DMS153 (cell line): ENCODE measurements at regions not wholly inside any gene's neighbourhood (a gene's known extent, or its start where the extent isn't known, plus 50 kb on each side); places are given as distances from the start of the nearest gene placed in this dataset.

ENCODE experiments used
- DNase-seq: peaks from one replicate; lab custom pipeline; 2025; lab: John Stamatoyannopoulos, UW

DNA sequence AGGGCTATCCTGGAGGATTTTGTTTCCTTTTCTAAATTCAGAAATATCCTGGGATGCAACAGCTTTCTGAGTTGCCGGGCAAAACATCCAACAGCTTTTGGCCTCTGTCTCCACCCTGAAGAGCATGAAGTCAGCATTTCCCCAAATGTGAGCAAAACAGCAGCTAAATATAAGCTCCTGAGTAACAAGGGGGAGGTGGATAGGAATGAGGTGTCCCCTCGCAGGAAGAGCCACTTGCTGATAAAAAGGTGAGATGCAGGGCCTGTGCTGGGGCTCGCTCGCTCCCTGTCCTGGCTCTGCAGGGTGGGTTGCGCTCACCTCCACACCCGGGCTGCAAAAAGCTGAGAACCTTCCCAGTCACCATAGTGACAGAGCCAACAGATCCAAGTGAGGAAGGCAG, 264.3 kb downstream of the ZEB1 start:
- no peak for DNase-seq

DNA sequence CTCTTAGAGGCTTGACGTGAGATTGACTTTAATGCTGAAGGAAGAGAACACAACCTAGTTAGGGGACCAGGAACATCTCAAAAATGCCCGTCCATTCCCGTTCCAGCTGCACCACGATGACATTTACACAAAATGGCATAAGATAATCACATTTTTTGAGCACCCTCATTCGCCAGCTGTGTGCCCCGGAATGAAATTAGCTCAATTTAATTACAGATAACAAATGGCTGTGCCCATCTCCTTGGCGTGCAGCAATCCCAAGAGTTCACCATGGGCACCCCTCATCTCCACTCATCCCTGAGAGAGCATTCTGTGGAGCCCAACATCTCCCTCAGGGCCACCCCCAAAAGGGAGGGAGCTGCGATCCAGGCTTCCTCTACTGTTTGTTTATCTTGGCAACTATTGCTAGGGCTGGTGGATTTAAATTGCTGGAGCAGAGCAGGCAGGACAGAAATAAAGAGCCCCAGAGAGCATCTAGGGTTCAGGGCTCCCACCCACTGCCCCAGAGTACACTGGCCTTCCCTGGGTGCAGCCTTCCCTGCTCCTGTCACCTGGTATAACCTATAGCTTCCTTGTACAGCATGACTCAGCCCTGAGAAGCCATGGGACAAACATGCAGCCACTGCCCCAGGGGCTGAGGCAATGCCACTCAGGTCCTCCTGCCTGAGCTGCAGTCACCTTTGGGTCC, 263.5 kb downstream of the ZEB1 start:
- no peak for DNase-seq

DNA sequence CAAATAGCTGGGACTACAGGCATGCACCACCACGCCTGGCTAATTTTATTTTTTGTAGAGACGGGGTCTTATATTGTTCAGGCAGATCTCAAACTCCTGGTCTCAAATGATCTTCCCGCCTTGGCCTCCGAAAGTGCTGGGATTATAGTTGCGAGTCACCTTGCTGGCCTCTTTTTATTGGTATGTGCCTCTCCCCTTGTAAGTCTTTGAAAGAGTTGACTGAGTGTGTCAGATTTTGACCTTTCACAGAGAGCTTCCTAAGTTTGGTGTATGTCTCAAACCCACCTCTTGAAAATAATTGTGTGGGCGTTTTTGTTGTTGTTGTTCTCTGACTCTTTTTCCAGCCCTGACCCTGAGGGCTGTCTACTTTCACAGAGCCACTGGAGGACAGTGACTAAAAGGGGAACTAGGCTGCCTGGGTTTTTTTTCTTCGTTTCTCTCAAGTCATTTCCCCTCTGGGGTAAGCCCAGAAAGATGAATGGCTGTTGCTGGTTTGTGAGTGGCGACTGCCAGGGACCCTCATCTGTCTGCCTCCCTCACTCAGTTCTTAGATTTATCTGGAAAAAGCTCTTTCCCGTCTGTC, 262.8 kb downstream of the ZEB1 start:
- no peak for DNase-seq

- no peak for DNase-seq
These were observed 261.6 kb downstream of the ZEB1 start for GRCh38 chr10:31580646-31581045.
